Prostate gland (tissue), 2 donors: ENCODE measurements at regions not wholly inside any gene's neighbourhood (a gene's known extent, or its start where the extent isn't known, plus 50 kb on each side); places are given as distances from the start of the nearest gene placed in this dataset.

Source experiments
- DNase-seq: peaks from one replicate; pipeline ENCODE4 v3.0.0-alpha.2; 2019; ENCODE audit warnings: low spot score
- H3K27ac ChIP-seq, 2 donors: fragments of 200-600 bp; sonication (generic); 2 replicates each; pipeline ENCODE4 v1.5.1; 2017 to 2019
- H3K27me3 ChIP-seq: fragments of 200-600 bp; sonication (generic); replicated peaks from 2 replicates; pipeline ENCODE4 v1.5.1; 2019; ENCODE audit not compliant: insufficient read depth
- H3K36me3 ChIP-seq, 2 donors: fragments of 200-600 bp; sonication (generic); 1 replicate in 1 of 2; 2 replicates in 1 of 2; pipeline versions ENCODE4 v1.5.1 to v1.8.1; 2017 to 2019
- H3K4me1 ChIP-seq: fragments of 200-600 bp; sonication (generic); replicated peaks from 2 replicates; pipeline ENCODE4 v1.5.1; 2019
- H3K4me3 ChIP-seq, 2 donors: fragments of 200-600 bp; sonication (generic); 2 replicates each; pipeline ENCODE4 v1.5.1; 2017 to 2019
- H3K9me3 ChIP-seq: fragments of 200-600 bp; sonication (generic); 2 replicates; pipeline ENCODE4 v1.5.1; 2017
- CTCF ChIP-seq, 4 experiments: fragments of 200-600 bp in 2 of 4; fragments of 450-650 bp in 2 of 4; sonication (generic) in 2 of 4; IDR thresholded peaks; 1 replicate in 3 of 4; 2 replicates in 1 of 4; pipeline ENCODE4 v1.5.1; 2016 to 2019; ENCODE audit warnings: antibody characterized with exemption in 4 of 4, mild to moderate bottlenecking in 2 of 4, moderate library complexity in 2 of 4
- POLR2A ChIP-seq: fragments of 450-650 bp; IDR thresholded peaks from one replicate; pipeline ENCODE4 v1.6.1; 2016; ENCODE audit warnings: antibody characterized with exemption, mild to moderate bottlenecking
- POLR2AphosphoS5 ChIP-seq: sonication (generic); formaldehyde crosslinking; IDR thresholded peaks from one replicate; pipeline ENCODE4 v1.6.1; 2017; ENCODE audit warnings: antibody characterized with exemption
- WGBS: methylation state at CpG from one replicate; pipeline ENCODE4 v1.1.5; 2018; 5-methylcytosine and 5-hydroxymethylcytosine counted together
- intact Hi-C: fragments of 100-400 bp; cut with DNase I; formaldehyde crosslinking; loops from one replicate; pipeline ENCODE4 v1.14.2; 2022

GRCh38 chr1:38222891-38223290 lies 176.3 kb upstream of the POU3F1 start:
- no peak for DNase-seq
- Histone ChIP-seq H3K4me1 (no peaks in the 10 kb centered on the region), H3K27ac (no peak overlapping the region), H3K4me3 (no peak overlapping the region), H3K27me3 (no peaks in the 10 kb centered on the region), H3K9me3 (no peaks in the 10 kb centered on the region), H3K36me3 (no peaks in the 10 kb centered on the region)
- WGBS, result 59% methylated on average over 2 of the region's 2 CpGs
- intact Hi-C loops, result no loop called here
- TF ChIP-seq POLR2AphosphoS5 (no peak), POLR2A (no peak), CTCF (IDR thresholded peaks at IDR 0.05) (no peak)

- 44% methylated on average over 9 of the region's 9 CpGs for WGBS
Measured at GRCh38 chr1:38221006-38221649, 174.5 kb upstream of the POU3F1 start.

GRCh38 chr1:38217316-38217715 lies 170.7 kb upstream of the POU3F1 start:
- DNase-seq, result no peak
- Histone ChIP-seq H3K27me3 (no peaks in the 10 kb centered on the region), H3K27ac (no peak overlapping the region), H3K9me3 (no peaks in the 10 kb centered on the region), H3K4me1 (no peaks in the 10 kb centered on the region), H3K36me3 (no peaks in the 10 kb centered on the region), H3K4me3 (no peak overlapping the region)
- no peak for TF ChIP-seq POLR2AphosphoS5
- no peak for TF ChIP-seq POLR2A
- TF ChIP-seq CTCF (IDR thresholded peaks at IDR 0.05), result no peak
- intact Hi-C loops, result no loop called here
- 68% methylated on average over 5 of the region's 5 CpGs for WGBS

More at GRCh38 chr1:38221006-38221649, 174.5 kb upstream of the POU3F1 start:
- Histone ChIP-seq H3K36me3 (no peaks in the 10 kb centered on the region), H3K27me3 (no peaks in the 10 kb centered on the region), H3K4me3 (no peak overlapping the region), H3K27ac (no peak overlapping the region), H3K9me3 (no peaks in the 10 kb centered on the region), H3K4me1 (no peaks in the 10 kb centered on the region)
- intact Hi-C loops, result no loop called here
- TF ChIP-seq POLR2AphosphoS5 (no peak), CTCF (IDR thresholded peaks at IDR 0.05) (no peak), POLR2A (no peak)
- no peak for DNase-seq

GRCh38 chr1:38213646-38214434 lies 167.2 kb upstream of the POU3F1 start:
- WGBS, result 73% methylated on average over 34 of the region's 34 CpGs
- no peak for DNase-seq
- no peaks in the 10 kb centered on the region for H3K4me1 ChIP-seq
- no peaks in the 10 kb centered on the region for H3K9me3 ChIP-seq
- no peaks in the 10 kb centered on the region for H3K36me3 ChIP-seq
- no peaks in the 10 kb centered on the region for H3K27me3 ChIP-seq
- intact Hi-C loops, result no loop called here
- no peak overlapping the region for H3K4me3 ChIP-seq
- TF ChIP-seq POLR2AphosphoS5 (no peak), POLR2A (no peak), CTCF (IDR thresholded peaks at IDR 0.05) (no peak)
- no peak overlapping the region for H3K27ac ChIP-seq

- TF ChIP-seq POLR2A, result no peak
- no peak for TF ChIP-seq POLR2AphosphoS5
- no peak for TF ChIP-seq CTCF (IDR thresholded peaks at IDR 0.05)
- Histone ChIP-seq H3K36me3 (no peaks in the 10 kb centered on the region), H3K27ac (no peak overlapping the region), H3K4me1 (no peaks in the 10 kb centered on the region), H3K4me3 (no peak overlapping the region), H3K9me3 (no peaks in the 10 kb centered on the region), H3K27me3 (no peaks in the 10 kb centered on the region)
- intact Hi-C loops, result no loop called here
- WGBS, result 100% methylated on average over 1 of the region's 1 CpG
- DNase-seq, result no peak
Measured at GRCh38 chr1:38210895-38211177, 164.2 kb upstream of the POU3F1 start.
